PC-9 (cell line): ENCODE measurements at regions not wholly inside any gene's neighbourhood (a gene's known extent, or its start where the extent isn't known, plus 50 kb on each side); places are given as distances from the start of the nearest gene placed in this dataset.

Experiments used
- BruUV-seq: library from RNA; stranded (reverse); fragments of 400-500 nt; replicated peaks from 2 replicates; lab custom pipeline; 2021; lab: Mats Ljungman, UMichigan
- CTCF ChIA-PET: fragments of 300-600 bp; sonication (Branson Sonifier 250); formaldehyde crosslinking; loops from one replicate; lab custom pipeline; 2022; ENCODE audit warnings: antibody characterized with exemption; lab: Charles Lee
- POLR2A ChIA-PET: fragments of 300-600 bp; sonication (Branson Sonifier 250); formaldehyde crosslinking; loops from one replicate; lab custom pipeline; 2022; ENCODE audit warnings: antibody characterized with exemption; ENCODE audit not compliant: unreplicated experiment; lab: Charles Lee
- DNase-seq, 2 experiments: peaks; one replicate each; pipeline versions ENCODE4 v3.0.0 to v3.0.0-alpha.2; 2015 to 2022; ENCODE audit warnings: mixed read lengths in 1 of 2
- H2AFZ ChIP-seq: fragments of 200-600 bp; sonication (generic); 2 replicates; pipeline ENCODE4 v1.8.1; 2017; ENCODE audit warnings: antibody characterized with exemption
- H3F3A ChIP-seq: fragments of 200-600 bp; sonication (generic); 2 replicates; pipeline ENCODE4 v1.8.1; 2017; ENCODE audit warnings: antibody characterized with exemption, mild to moderate bottlenecking, low read depth; ENCODE audit not compliant: insufficient read depth
- H3K27ac ChIP-seq: fragments of 200-600 bp; sonication (generic); 2 replicates; pipeline ENCODE4 v1.6.1; 2016; ENCODE audit warnings: mixed run types
- H3K27me3 ChIP-seq: fragments of 200-600 bp; sonication (generic); 2 replicates; pipeline ENCODE4 v1.6.1; 2016; ENCODE audit warnings: low read depth, mixed run types; ENCODE audit not compliant: insufficient read depth
- H3K36me3 ChIP-seq: fragments of 200-600 bp; sonication (generic); 2 replicates; pipeline ENCODE4 v1.6.1; 2016; ENCODE audit warnings: low read depth, mixed run types
- H3K4me1 ChIP-seq: fragments of 200-600 bp; sonication (generic); replicated peaks from 2 replicates; pipeline ENCODE4 v1.6.1; 2016; ENCODE audit warnings: mixed run types; ENCODE audit not compliant: insufficient read depth
- H3K4me2 ChIP-seq: fragments of 200-600 bp; sonication (generic); 2 replicates; pipeline ENCODE4 v1.6.1; 2017; ENCODE audit warnings: mixed run types
- H3K4me3 ChIP-seq: fragments of 200-600 bp; sonication (generic); 2 replicates; pipeline ENCODE4 v1.6.1; 2016; ENCODE audit warnings: mixed run types
- H3K79me2 ChIP-seq: fragments of 200-600 bp; sonication (generic); 2 replicates; pipeline ENCODE4 v1.6.1; 2017; ENCODE audit warnings: low read depth, mixed run types
- H3K9me2 ChIP-seq: fragments of 200-600 bp; sonication (generic); 2 replicates; pipeline ENCODE4 v1.8.1; 2017; ENCODE audit warnings: mild to moderate bottlenecking; ENCODE audit not compliant: insufficient read depth
- H3K9me3 ChIP-seq: fragments of 200-600 bp; sonication (generic); 2 replicates; pipeline ENCODE4 v1.8.1; 2016; ENCODE audit warnings: low read depth; ENCODE audit not compliant: insufficient read depth
- H4K20me1 ChIP-seq: fragments of 200-600 bp; sonication (generic); 2 replicates; pipeline ENCODE4 v1.8.1; 2017; ENCODE audit not compliant: insufficient read depth
- EZH2 ChIP-seq: fragments of 200-600 bp; sonication (generic); IDR thresholded peaks from 2 replicates; pipeline ENCODE4 v1.8.0; 2017; ENCODE audit warnings: antibody characterized with exemption, low read depth
- intact Hi-C: fragments of 100-400 bp; cut with micrococcal nuclease; formaldehyde crosslinking; loops from one replicate; pipeline ENCODE4 v1.10.0; 2022; ENCODE audit not compliant: unreplicated experiment
- TF ChIP-seq, protein P1 (sequence below): fragments of 200-600 bp; sonication (generic); conservative IDR thresholded peaks from 2 replicates; pipeline ENCODE4 v1.6.1; 2017; ENCODE audit warnings: mixed run types, antibody characterized with exemption, mild to moderate bottlenecking, moderate library complexity

DNA sequence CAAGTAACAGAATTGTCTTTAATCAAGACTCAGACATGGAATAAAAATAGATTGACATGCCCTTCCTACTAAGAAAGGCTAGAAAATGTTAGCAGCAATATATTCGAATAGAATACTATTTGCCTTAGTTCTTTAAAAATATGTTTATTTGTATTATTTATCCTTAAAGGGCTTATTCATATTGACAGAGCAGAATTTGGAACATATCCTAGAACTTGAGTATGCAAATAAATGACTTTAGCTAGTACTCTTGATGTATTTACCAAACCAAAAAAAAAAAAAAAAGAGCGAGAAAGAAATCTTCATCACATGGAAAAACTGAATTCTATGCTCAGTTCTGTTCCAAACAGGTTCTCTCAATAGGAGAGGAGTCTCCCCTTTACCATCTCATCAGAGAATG lies 68.9 kb upstream of the PPARGC1A start:
- intact Hi-C loops, result no loop called here
- H3K4me2 ChIP-seq, result no peak overlapping the region
- no peaks in the 10 kb centered on the region for H3K27me3 ChIP-seq
- ChIA-PET CTCF (no interaction called here), POLR2A (no interaction called here)
- no peaks in the 10 kb centered on the region for H3K4me1 ChIP-seq
- no peaks in the 10 kb centered on the region for H3K36me3 ChIP-seq
- no peaks in the 10 kb centered on the region for H3F3A ChIP-seq
- H3K4me3 ChIP-seq, result no peak overlapping the region
- no peaks in the 10 kb centered on the region for H3K9me3 ChIP-seq
- H3K27ac ChIP-seq, result no peak overlapping the region
- H3K79me2 ChIP-seq, result no peaks in the 10 kb centered on the region
- DNase-seq, result no peak
- H4K20me1 ChIP-seq, result no peaks in the 10 kb centered on the region
- no peaks in the 10 kb centered on the region; the same call in 1 of the 2 replicates for H3K9me2 ChIP-seq
- no peak overlapping the region for H2AFZ ChIP-seq
- no TSS peak for BruUV-seq
- TF ChIP-seq EZH2, result no peak
- TF ChIP-seq, protein P1, sequence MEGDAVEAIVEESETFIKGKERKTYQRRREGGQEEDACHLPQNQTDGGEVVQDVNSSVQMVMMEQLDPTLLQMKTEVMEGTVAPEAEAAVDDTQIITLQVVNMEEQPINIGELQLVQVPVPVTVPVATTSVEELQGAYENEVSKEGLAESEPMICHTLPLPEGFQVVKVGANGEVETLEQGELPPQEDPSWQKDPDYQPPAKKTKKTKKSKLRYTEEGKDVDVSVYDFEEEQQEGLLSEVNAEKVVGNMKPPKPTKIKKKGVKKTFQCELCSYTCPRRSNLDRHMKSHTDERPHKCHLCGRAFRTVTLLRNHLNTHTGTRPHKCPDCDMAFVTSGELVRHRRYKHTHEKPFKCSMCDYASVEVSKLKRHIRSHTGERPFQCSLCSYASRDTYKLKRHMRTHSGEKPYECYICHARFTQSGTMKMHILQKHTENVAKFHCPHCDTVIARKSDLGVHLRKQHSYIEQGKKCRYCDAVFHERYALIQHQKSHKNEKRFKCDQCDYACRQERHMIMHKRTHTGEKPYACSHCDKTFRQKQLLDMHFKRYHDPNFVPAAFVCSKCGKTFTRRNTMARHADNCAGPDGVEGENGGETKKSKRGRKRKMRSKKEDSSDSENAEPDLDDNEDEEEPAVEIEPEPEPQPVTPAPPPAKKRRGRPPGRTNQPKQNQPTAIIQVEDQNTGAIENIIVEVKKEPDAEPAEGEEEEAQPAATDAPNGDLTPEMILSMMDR, result no peak

DNA sequence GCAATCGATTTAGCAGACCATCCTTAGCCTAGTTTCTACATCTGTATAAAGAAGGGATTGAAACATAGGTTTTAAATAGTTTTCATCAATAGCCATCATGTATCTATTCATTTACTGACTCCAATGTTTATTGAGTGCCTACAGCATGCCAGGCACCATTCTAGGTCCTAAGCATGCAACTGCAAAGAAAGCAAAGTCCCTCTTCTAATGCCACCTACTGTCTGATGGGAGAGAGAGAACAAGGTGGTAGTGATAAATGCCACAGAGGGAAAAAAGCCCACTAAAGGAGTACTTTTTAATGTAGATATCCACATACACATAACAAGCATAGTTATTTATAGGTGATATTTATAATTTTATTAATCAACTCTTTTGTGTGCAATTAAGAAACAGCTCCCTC lies 67.6 kb upstream of the PPARGC1A start:
- POLR2A ChIA-PET, result no interaction called here
- H3K27me3 ChIP-seq, result no peaks in the 10 kb centered on the region
- no peak overlapping the region for H3K4me2 ChIP-seq
- H3K9me2 ChIP-seq, result no peaks in the 10 kb centered on the region; the same call in 1 of the 2 replicates
- no peaks in the 10 kb centered on the region for H3K4me1 ChIP-seq
- DNase-seq, result no peak
- no peaks in the 10 kb centered on the region for H3K9me3 ChIP-seq
- H3K4me3 ChIP-seq, result no peak overlapping the region
- BruUV-seq, result no TSS peak
- TF ChIP-seq EZH2, result no peak
- TF ChIP-seq, protein P1, result no peak
- H3K79me2 ChIP-seq, result no peaks in the 10 kb centered on the region
- CTCF ChIA-PET, result no interaction called here
- H2AFZ ChIP-seq, result no peak overlapping the region
- H3K27ac ChIP-seq, result no peak overlapping the region
- intact Hi-C loops, result no loop called here
- H3F3A ChIP-seq, result no peaks in the 10 kb centered on the region
- no peaks in the 10 kb centered on the region for H4K20me1 ChIP-seq
- H3K36me3 ChIP-seq, result no peaks in the 10 kb centered on the region

DNA sequence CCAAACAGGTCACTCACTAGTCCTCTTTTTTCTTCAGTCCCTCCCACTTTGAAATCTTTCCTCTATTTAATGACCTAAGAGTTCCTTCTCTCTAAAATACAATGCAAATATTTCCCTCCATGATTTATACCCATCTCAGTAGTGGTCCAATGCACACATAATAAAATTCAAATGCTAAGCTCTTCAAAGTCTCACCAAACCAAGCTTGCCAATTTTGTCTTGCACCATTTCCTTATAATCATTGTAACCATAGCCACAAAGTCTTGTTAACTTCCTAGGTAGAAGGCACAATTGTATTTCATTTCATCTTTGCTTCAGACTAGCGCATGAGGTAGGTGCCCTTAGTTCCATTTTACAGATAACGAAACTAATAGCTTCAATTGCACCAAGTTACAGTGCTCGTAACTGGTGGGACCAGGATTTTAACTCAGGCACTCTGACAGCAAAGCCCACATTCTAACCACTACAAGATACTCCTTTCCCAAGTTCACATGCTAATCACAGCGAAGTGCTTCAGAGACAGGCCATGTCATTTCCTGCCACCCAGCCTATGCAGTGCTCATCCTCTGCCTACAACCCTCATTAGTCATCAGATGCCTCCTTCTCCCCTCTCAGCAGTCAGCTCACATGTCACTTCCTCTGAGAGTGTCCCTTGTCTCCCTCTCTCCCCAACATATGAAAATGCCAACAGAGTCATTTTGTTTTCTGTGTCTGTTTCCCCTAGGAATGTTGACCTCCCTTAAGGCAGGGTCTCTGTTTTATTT lies 66.9 kb upstream of the PPARGC1A start:
- H3K4me2 ChIP-seq, result no peak overlapping the region
- no peak for TF ChIP-seq EZH2
- TF ChIP-seq, protein P1, result no peak
- H3K9me2 ChIP-seq, result no peaks in the 10 kb centered on the region; the same call in 1 of the 2 replicates
- ChIA-PET CTCF (no interaction called here), POLR2A (no interaction called here)
- no peaks in the 10 kb centered on the region for H3K36me3 ChIP-seq
- BruUV-seq, result no TSS peak
- intact Hi-C loops, result no loop called here
- H3K9me3 ChIP-seq, result no peaks in the 10 kb centered on the region
- H2AFZ ChIP-seq, result no peak overlapping the region
- H4K20me1 ChIP-seq, result no peaks in the 10 kb centered on the region
- no peak overlapping the region for H3K4me3 ChIP-seq
- DNase-seq, result no peak
- H3K79me2 ChIP-seq, result no peaks in the 10 kb centered on the region
- H3K27me3 ChIP-seq, result no peaks in the 10 kb centered on the region
- no peaks in the 10 kb centered on the region for H3K4me1 ChIP-seq
- no peak overlapping the region for H3K27ac ChIP-seq
- no peaks in the 10 kb centered on the region for H3F3A ChIP-seq
